GM23248 (cell line): ENCODE measurements at regions not wholly inside any gene's neighbourhood (a gene's known extent, or its start where the extent isn't known, plus 50 kb on each side); places are given as distances from the start of the nearest gene placed in this dataset.

Experiments
- DNase-seq: peaks from one replicate; pipeline ENCODE4 v3.0.0-alpha.2; 2015
- H2AFZ ChIP-seq: fragments of 200-600 bp; sonication (generic); 2 replicates; pipeline ENCODE4 v1.6.1; 2016; ENCODE audit warnings: antibody characterized with exemption
- H3F3A ChIP-seq: fragments of 200-600 bp; sonication (generic); 2 replicates; pipeline ENCODE4 v1.6.1; 2016; ENCODE audit warnings: mild to moderate bottlenecking, antibody characterized with exemption, mixed run types; ENCODE audit not compliant: insufficient read depth
- H3K27ac ChIP-seq: fragments of 200-600 bp; sonication (generic); 2 replicates; pipeline ENCODE4 v1.5.1; 2016; ENCODE audit warnings: mild to moderate bottlenecking
- H3K27me3 ChIP-seq: fragments of 200-600 bp; sonication (generic); replicated peaks from 2 replicates; pipeline ENCODE4 v1.6.1; 2016; ENCODE audit warnings: mild to moderate bottlenecking; ENCODE audit not compliant: insufficient read depth
- H3K36me3 ChIP-seq: fragments of 200-600 bp; sonication (generic); 2 replicates; pipeline ENCODE4 v1.6.1; 2016; ENCODE audit warnings: low read depth, mild to moderate bottlenecking
- H3K4me1 ChIP-seq: fragments of 200-600 bp; sonication (generic); 2 replicates; pipeline ENCODE4 v1.6.1; 2016; ENCODE audit warnings: mild to moderate bottlenecking; ENCODE audit not compliant: insufficient read depth
- H3K4me2 ChIP-seq: fragments of 200-600 bp; sonication (generic); one replicate; pipeline ENCODE4 v1.6.1; 2016; ENCODE audit warnings: mild to moderate bottlenecking; ENCODE audit not compliant: unreplicated experiment
- H3K4me3 ChIP-seq: fragments of 200-600 bp; sonication (generic); 2 replicates; pipeline ENCODE4 v1.5.1; 2016; ENCODE audit warnings: mild to moderate bottlenecking
- H3K79me2 ChIP-seq: fragments of 200-600 bp; sonication (generic); 2 replicates; pipeline ENCODE4 v1.6.1; 2016; ENCODE audit warnings: mild to moderate bottlenecking; ENCODE audit not compliant: insufficient read depth
- H3K9ac ChIP-seq: fragments of 200-600 bp; sonication (generic); 2 replicates; pipeline ENCODE4 v1.6.1; 2016; ENCODE audit warnings: mild to moderate bottlenecking
- H3K9me2 ChIP-seq: fragments of 200-600 bp; sonication (generic); 2 replicates; pipeline ENCODE4 v1.6.1; 2016; ENCODE audit warnings: mixed run types, mild to moderate bottlenecking, moderate library complexity; ENCODE audit not compliant: insufficient read depth
- H3K9me3 ChIP-seq: fragments of 200-600 bp; sonication (generic); one replicate; pipeline ENCODE4 v1.6.1; 2017; ENCODE audit warnings: low read depth
- H4K20me1 ChIP-seq: fragments of 200-600 bp; sonication (generic); 2 replicates; pipeline ENCODE4 v1.6.0; 2016; ENCODE audit not compliant: insufficient read depth
- EZH2 ChIP-seq: fragments of 200-600 bp; sonication (generic); IDR thresholded peaks from 2 replicates; pipeline ENCODE4 v1.6.1; 2018; ENCODE audit warnings: antibody characterized with exemption, mild to moderate bottlenecking; ENCODE audit not compliant: insufficient read depth, poor library complexity, severe bottlenecking
- EZH2phosphoT487 ChIP-seq: fragments of 200-600 bp; sonication (generic); IDR thresholded peaks from 2 replicates; pipeline ENCODE4 v1.6.1; 2018; ENCODE audit warnings: antibody characterized with exemption, moderate library complexity, mild to moderate bottlenecking, low read depth; ENCODE audit not compliant: insufficient read depth
- WGBS, 2 experiments: methylation state at CpG; one replicate each; pipeline ENCODE4 v1.1.6; 2015 to 2017; ENCODE audit warnings: low lambda C conversion rate in 2 of 2, low coverage in 1 of 2; ENCODE audit errors: missing lambda C conversion rate in 2 of 2; 5-methylcytosine and 5-hydroxymethylcytosine counted together
- in situ Hi-C: fragments of 300-500 bp; cut with MboI; formaldehyde crosslinking; loops from 2 replicates; pipeline ENCODE4 v1.15.0; 2020

DNA sequence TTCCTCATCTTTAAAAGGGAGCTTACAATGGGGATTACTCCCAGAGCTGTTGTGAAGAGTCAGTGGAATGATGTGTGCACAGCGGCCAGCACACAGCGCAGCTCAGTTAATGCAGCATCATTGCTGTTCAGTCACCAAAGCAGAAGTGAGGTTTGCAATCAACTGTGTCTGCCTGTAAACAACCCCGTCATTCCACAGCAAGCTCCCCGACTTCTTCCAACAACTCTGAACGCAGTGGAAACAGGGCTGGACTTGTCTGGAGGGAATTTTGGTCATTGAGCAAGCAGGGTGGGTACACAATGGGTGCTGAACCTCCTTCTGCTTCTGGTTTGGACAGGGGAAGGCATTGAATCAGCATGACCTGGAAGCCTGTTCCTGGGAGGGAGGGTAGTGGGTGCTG lies 347.4 kb downstream of the PTPRU start:
- H3K4me1 ChIP-seq: peaks cover 12% of the 10 kb centered on the region; the same call in 1 of the 2 replicates
- TF ChIP-seq EZH2: no peak
- TF ChIP-seq EZH2phosphoT487: no peak
- DNase-seq: no peak
- no peaks in the 10 kb centered on the region for H3K9me3 ChIP-seq
- H3K9me2 ChIP-seq: no peaks in the 10 kb centered on the region
- H3K36me3 ChIP-seq: no peaks in the 10 kb centered on the region
- H3K27ac ChIP-seq: no peak overlapping the region
- H3K9ac ChIP-seq: no peak overlapping the region
- H3K79me2 ChIP-seq: no peaks in the 10 kb centered on the region
- no peaks in the 10 kb centered on the region for H3K27me3 ChIP-seq
- H3K4me2 ChIP-seq: no peak overlapping the region
- in situ Hi-C loops: no loop called here
- no peak overlapping the region for H3K4me3 ChIP-seq
- peaks cover 9% of the 10 kb centered on the region for H3F3A ChIP-seq
- no peaks in the 10 kb centered on the region for H4K20me1 ChIP-seq
- no peak overlapping the region for H2AFZ ChIP-seq
- 81 to 86% methylated on average over 5 of the region's 5 CpGs for WGBS, 2 experiments

DNA sequence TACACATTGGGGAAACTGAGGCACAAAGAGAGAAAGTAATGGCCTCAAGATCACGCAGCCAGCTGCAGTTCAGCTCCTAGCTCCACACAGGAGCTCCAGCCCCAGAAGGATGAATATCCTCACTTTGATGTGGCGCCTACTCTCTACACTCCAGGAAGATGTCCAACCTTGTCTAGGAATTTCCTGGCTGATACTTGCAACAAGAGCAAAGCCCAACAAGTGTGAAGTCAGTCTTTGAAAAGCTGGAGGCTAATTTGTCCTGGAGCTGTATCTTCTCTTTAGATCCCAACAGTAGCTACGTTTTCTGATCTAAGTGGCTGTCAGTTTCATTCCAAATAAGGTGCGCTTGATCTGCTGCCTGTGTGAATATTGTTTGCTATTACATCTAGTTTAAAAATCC lies 344.9 kb downstream of the PTPRU start:
- H3K4me1 ChIP-seq: peaks cover 12% of the 10 kb centered on the region; the same call in 1 of the 2 replicates
- no peak overlapping the region for H3K4me3 ChIP-seq
- TF ChIP-seq EZH2 (no peak), EZH2phosphoT487 (no peak)
- no peak overlapping the region for H3K4me2 ChIP-seq
- H3K36me3 ChIP-seq: no peaks in the 10 kb centered on the region
- H3K27ac ChIP-seq: no peak overlapping the region
- in situ Hi-C loops: no loop called here
- no peak overlapping the region for H3K9ac ChIP-seq
- no peaks in the 10 kb centered on the region for H4K20me1 ChIP-seq
- H3F3A ChIP-seq: peaks cover 9% of the 10 kb centered on the region
- no peaks in the 10 kb centered on the region for H3K9me2 ChIP-seq
- H2AFZ ChIP-seq: no peak overlapping the region
- no peaks in the 10 kb centered on the region for H3K79me2 ChIP-seq
- peak; percentile 28 for DNase-seq
- H3K27me3 ChIP-seq: no peaks in the 10 kb centered on the region
- H3K9me3 ChIP-seq: no peaks in the 10 kb centered on the region
- WGBS, 2 experiments: 73 to 74% methylated on average over 4 of the region's 4 CpGs

DNA sequence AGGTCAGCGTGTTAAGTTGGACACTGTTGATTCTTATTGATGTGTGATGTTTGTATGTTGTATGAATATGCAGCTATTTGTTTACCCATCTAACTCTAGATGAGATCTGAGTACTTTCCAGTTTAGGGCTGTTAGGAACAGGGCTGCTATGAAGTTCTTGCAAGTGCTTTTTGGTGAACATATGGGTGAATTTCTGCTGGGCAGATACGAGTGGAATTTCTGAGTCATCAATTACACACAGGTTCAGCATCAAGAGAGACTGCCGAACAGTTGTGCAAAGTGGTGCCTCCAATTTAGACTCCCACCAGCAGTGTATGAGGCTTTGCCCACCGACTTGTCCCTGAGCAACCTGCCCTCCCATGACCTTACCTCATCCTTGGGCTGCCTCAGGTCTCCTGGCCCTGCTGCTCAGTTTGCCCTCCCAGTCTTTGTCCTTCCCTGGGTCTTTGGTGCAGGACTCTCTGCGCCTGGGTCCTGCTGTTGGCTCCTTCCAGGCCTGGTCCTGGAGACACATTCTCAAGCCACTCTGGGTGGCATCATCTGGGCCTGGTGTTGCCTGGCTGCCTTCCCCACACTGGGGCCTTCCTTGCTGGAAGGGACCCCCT lies 343.6 kb downstream of the PTPRU start:
- H2AFZ ChIP-seq: no peak overlapping the region
- peak; percentile 86 for DNase-seq
- no peaks in the 10 kb centered on the region for H3K9me2 ChIP-seq
- no peaks in the 10 kb centered on the region for H3K27me3 ChIP-seq
- no peaks in the 10 kb centered on the region for H3K36me3 ChIP-seq
- peaks cover 14% of the 10 kb centered on the region for H3F3A ChIP-seq
- H4K20me1 ChIP-seq: no peaks in the 10 kb centered on the region
- no peaks in the 10 kb centered on the region for H3K9me3 ChIP-seq
- H3K27ac ChIP-seq: no peak overlapping the region
- no peaks in the 10 kb centered on the region for H3K79me2 ChIP-seq
- peaks cover 12% of the 10 kb centered on the region; the same call in 1 of the 2 replicates for H3K4me1 ChIP-seq
- H3K9ac ChIP-seq: no peak overlapping the region
- H3K4me3 ChIP-seq: no peak overlapping the region
- 33 to 43% methylated on average over 5 of the region's 5 CpGs for WGBS, 2 experiments
- in situ Hi-C loops: no loop called here
- no peak overlapping the region for H3K4me2 ChIP-seq
- TF ChIP-seq EZH2phosphoT487: no peak
- TF ChIP-seq EZH2: no peak

DNA sequence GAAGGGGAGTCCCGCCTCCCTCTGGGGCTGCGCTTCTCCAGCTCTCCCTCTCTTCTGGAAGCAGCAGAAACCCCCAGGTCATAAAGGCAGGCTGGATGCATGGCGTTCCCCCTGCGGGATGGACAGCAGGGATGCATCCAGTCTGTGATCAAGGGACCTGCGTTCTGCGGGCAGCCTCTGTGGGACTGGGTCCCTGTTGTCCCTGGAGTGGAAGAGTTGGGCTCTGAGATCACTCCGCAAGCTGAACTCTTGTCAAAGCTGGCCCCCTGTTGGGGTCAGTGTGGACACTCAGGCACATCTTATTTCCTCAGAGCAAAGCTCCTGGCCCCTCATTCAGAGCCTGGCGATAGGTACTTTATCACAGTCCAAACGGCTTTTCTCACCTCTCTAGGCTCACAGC lies 341.2 kb downstream of the PTPRU start:
- Histone ChIP-seq H4K20me1 (no peaks in the 10 kb centered on the region), H3K27me3 (no peaks in the 10 kb centered on the region), H3K36me3 (no peaks in the 10 kb centered on the region), H3K9me2 (no peaks in the 10 kb centered on the region), H3K4me3 (no peak overlapping the region), H3K9me3 (no peaks in the 10 kb centered on the region), H3K27ac (no peak overlapping the region), H3F3A (peaks cover 14% of the 10 kb centered on the region), H3K4me1 (peaks cover 7% of the 10 kb centered on the region; the same call in 1 of the 2 replicates), H2AFZ (no peak overlapping the region), H3K9ac (no peak overlapping the region), H3K4me2 (no peak overlapping the region), H3K79me2 (no peaks in the 10 kb centered on the region)
- DNase-seq: no peak
- in situ Hi-C loops: no loop called here
- 71 to 72% methylated on average over 9 of the region's 9 CpGs for WGBS, 2 experiments
- no peak for TF ChIP-seq EZH2phosphoT487
- no peak for TF ChIP-seq EZH2

- WGBS, 2 experiments: 74 to 77% methylated on average over 6 of the region's 6 CpGs
- Histone ChIP-seq H3K9me2 (no peaks in the 10 kb centered on the region), H3K9ac (no peak overlapping the region), H3K4me2 (no peak overlapping the region), H3F3A (peaks cover 14% of the 10 kb centered on the region), H3K79me2 (no peaks in the 10 kb centered on the region), H3K4me1 (peaks cover 7% of the 10 kb centered on the region; the same call in 1 of the 2 replicates), H3K9me3 (no peaks in the 10 kb centered on the region), H2AFZ (no peak overlapping the region), H3K4me3 (no peak overlapping the region), H3K27me3 (no peaks in the 10 kb centered on the region), H3K27ac (no peak overlapping the region), H4K20me1 (no peaks in the 10 kb centered on the region), H3K36me3 (no peaks in the 10 kb centered on the region)
- DNase-seq: no peak
- no peak for TF ChIP-seq EZH2phosphoT487
- TF ChIP-seq EZH2: no peak
- in situ Hi-C loops: no loop called here
These were observed 340.2 kb downstream of the PTPRU start for GRCh38 chr1:29576510-29576909.
